ENCODE measurements at regions not wholly inside any gene's neighbourhood (a gene's known extent, or its start where the extent isn't known, plus 50 kb on each side); places are given as distances from the start of the nearest gene placed in this dataset.

DNA sequence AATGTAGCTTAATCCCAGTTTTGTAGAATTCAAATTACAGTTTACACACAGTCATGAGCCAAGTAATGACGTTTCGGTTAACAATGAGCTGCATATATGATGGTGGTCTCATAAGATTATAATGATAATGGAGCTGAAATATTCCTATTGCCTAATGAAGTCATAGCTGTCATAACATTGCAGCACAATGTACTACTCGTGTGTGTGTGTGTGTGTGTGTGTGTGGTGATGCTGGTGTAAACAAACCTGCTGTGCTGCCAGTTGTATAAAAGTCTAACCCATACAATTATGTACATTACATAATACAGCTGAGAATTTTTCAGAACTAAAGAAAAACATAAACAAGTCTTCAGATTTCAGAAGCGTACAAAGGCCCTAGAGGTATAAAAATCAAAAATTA is 66.7 kb upstream of the ARID1B start:
- H3K36me3 ChIP-seq (ENCODE audit: control insufficient read depth in 2 of 2, insufficient read depth in 2 of 2, low read length in 1 of 2), result no peaks in the 10 kb centered on the region
- 98% methylated on average over 4 of the region's 4 CpGs for WGBS
- no peak for DNase-seq (ENCODE audit: low read depth in 6 of 9, low spot score in 9 of 9)

DNA sequence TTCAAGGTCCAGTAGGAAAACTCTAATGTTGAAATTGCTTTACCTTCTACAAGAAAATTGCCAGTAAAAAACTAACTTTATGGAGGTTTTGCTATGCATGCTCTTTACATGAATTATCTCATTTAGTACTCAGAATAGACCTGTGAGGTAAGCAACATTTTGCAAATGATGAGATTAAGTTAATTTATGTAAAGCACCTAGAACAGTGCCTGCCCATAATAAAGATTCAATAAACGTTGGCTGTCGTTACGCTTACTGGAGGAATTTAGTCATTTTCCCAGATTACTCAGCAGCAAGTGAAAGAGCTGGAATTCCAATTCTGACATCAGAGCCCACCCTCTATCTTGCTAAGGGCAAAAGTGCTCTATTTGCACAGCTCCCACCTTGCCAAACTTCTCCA is 69.4 kb upstream of the ARID1B start:
- H3K27me3 ChIP-seq (ENCODE audit: control insufficient read depth in 2 of 2, insufficient read depth in 1 of 2, low read length in 1 of 2), result no peaks in the 10 kb centered on the region
- DNase-seq (ENCODE audit: low read depth in 6 of 9, low spot score in 9 of 9), result no peak
- H3K4me3 ChIP-seq (ENCODE audit: low read length in 2 of 2), result no peak overlapping the region
- H3K36me3 ChIP-seq (ENCODE audit: control insufficient read depth in 2 of 2, insufficient read depth in 2 of 2, low read length in 1 of 2), result no peaks in the 10 kb centered on the region
- no peaks in the 10 kb centered on the region for H3K9me3 ChIP-seq (ENCODE audit: control insufficient read depth in 2 of 2, insufficient read depth in 1 of 2, low read length in 1 of 2)
- 97% methylated on average over 3 of the region's 3 CpGs for WGBS
- H3K4me1 ChIP-seq (ENCODE audit: control insufficient read depth in 2 of 2, insufficient read depth in 2 of 2, low read length in 2 of 2), result no peaks in the 10 kb centered on the region
- no peak overlapping the region for H3K27ac ChIP-seq (ENCODE audit: low read depth in 1 of 2, low read length in 1 of 2)

More for the DNA sequence above, 66.7 kb upstream of the ARID1B start:
- H3K4me1 ChIP-seq (ENCODE audit: control insufficient read depth in 2 of 2, insufficient read depth in 2 of 2, low read length in 2 of 2), result no peaks in the 10 kb centered on the region
- peaks cover 0 to 3% of the 10 kb centered on the region in 2 donors for H3K9me3 ChIP-seq (ENCODE audit: control insufficient read depth in 2 of 2, insufficient read depth in 1 of 2, low read length in 1 of 2)
- H3K4me3 ChIP-seq (ENCODE audit: low read length in 2 of 2), result no peak overlapping the region
- no peak overlapping the region for H3K27ac ChIP-seq (ENCODE audit: low read depth in 1 of 2, low read length in 1 of 2)
- H3K27me3 ChIP-seq (ENCODE audit: control insufficient read depth in 2 of 2, insufficient read depth in 1 of 2, low read length in 1 of 2), result no peaks in the 10 kb centered on the region

DNA sequence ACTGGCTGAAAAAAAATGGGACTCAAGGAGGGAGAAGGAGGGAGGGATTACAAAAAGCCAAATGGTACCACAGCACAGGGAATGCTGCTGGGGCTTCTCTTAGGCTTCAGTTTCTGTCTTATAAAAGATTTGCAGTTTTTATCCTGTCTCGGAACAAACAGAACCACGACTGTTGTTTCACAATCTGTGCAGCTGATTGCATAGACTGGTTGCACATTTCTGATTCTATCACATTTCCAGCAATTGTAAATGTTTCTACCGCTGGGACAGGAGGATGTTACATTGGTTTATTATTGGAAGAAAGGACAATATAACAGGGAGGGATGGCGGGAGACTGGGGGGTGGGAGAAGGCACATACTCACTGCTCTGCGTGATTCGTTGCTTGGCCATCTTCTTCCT is 73.5 kb upstream of the ARID1B start:
- no peaks in the 10 kb centered on the region for H3K27me3 ChIP-seq (ENCODE audit: control insufficient read depth in 2 of 2, insufficient read depth in 1 of 2, low read length in 1 of 2)
- H3K4me3 ChIP-seq (ENCODE audit: low read length in 2 of 2), result no peak overlapping the region
- H3K36me3 ChIP-seq (ENCODE audit: control insufficient read depth in 2 of 2, insufficient read depth in 2 of 2, low read length in 1 of 2), result no peaks in the 10 kb centered on the region
- no peak for DNase-seq (ENCODE audit: low read depth in 6 of 9, low spot score in 9 of 9)
- no peaks in the 10 kb centered on the region for H3K9me3 ChIP-seq (ENCODE audit: control insufficient read depth in 2 of 2, insufficient read depth in 1 of 2, low read length in 1 of 2)
- no peaks in the 10 kb centered on the region for H3K4me1 ChIP-seq (ENCODE audit: control insufficient read depth in 2 of 2, insufficient read depth in 2 of 2, low read length in 2 of 2)
- WGBS, result 94% methylated on average over 6 of the region's 6 CpGs
- H3K27ac ChIP-seq (ENCODE audit: low read depth in 1 of 2, low read length in 1 of 2), result no peak overlapping the region

DNA sequence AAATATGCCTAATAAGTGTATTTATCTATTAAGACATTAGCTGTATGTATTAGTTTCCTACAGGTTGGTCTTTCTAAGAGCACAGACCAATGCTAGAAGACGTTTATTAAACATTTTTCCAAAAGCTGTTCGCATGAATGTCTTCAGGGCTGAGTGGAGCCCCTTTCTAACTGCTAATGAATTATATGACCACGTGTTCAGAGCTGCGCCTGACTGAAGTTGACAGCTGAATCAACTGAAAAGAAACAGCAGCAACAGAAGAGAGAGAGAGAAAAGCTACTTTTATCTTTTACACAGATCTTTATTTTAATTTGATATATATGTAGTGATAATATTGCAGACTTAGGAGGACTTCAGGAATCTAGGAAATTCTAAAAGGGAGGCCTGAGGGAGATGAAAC is 75.2 kb upstream of the ARID1B start:
- H3K27me3 ChIP-seq (ENCODE audit: control insufficient read depth in 2 of 2, insufficient read depth in 1 of 2, low read length in 1 of 2), result no peaks in the 10 kb centered on the region
- no peak overlapping the region for H3K4me3 ChIP-seq (ENCODE audit: low read length in 2 of 2)
- DNase-seq (ENCODE audit: low read depth in 6 of 9, low spot score in 9 of 9), result no peak
- WGBS, result 89% methylated on average over 4 of the region's 4 CpGs
- H3K27ac ChIP-seq (ENCODE audit: low read depth in 1 of 2, low read length in 1 of 2), result no peak overlapping the region
- H3K9me3 ChIP-seq (ENCODE audit: control insufficient read depth in 2 of 2, insufficient read depth in 1 of 2, low read length in 1 of 2), result no peaks in the 10 kb centered on the region
- H3K4me1 ChIP-seq (ENCODE audit: control insufficient read depth in 2 of 2, insufficient read depth in 2 of 2, low read length in 2 of 2), result peaks cover 7 to 12% of the 10 kb centered on the region in 2 donors
- no peaks in the 10 kb centered on the region for H3K36me3 ChIP-seq (ENCODE audit: control insufficient read depth in 2 of 2, insufficient read depth in 2 of 2, low read length in 1 of 2)

DNA sequence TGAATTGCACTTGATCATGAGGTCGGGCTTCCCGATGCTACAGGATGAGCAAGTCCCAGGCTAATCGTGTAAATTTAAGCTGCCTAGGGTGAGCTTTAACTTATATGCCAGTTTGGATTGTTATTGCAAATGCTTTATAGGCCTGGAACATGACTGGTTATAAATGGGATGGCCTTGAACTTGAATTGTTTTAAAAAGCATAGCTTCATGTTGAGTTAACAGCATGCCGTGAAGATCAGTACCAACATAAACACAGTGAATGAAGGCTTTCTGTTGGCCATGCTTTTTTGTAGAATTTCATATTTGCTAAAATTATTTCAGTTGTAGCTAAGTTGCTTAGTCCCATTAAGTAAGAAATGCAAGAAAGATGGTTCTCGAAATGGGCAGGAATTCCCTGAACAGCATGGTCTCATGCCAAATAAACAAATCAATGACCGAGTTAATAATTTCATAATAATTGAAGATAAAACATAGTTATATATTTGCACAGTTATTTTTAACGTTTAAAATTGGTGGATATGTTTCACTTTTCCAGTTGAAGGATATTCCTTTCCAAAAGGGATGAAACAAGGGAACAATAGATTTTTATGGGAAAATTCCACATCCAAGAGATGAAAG is 76.6 kb upstream of the ARID1B start:
- H3K4me3 ChIP-seq (ENCODE audit: low read length in 2 of 2), result no peak overlapping the region
- 96% methylated on average over 7 of the region's 7 CpGs for WGBS
- H3K36me3 ChIP-seq (ENCODE audit: control insufficient read depth in 2 of 2, insufficient read depth in 2 of 2, low read length in 1 of 2), result no peaks in the 10 kb centered on the region
- peaks cover 7 to 14% of the 10 kb centered on the region in 2 donors for H3K4me1 ChIP-seq (ENCODE audit: control insufficient read depth in 2 of 2, insufficient read depth in 2 of 2, low read length in 2 of 2)
- no peak overlapping the region for H3K27ac ChIP-seq (ENCODE audit: low read depth in 1 of 2, low read length in 1 of 2)
- H3K27me3 ChIP-seq (ENCODE audit: control insufficient read depth in 2 of 2, insufficient read depth in 1 of 2, low read length in 1 of 2), result no peaks in the 10 kb centered on the region
- H3K9me3 ChIP-seq (ENCODE audit: control insufficient read depth in 2 of 2, insufficient read depth in 1 of 2, low read length in 1 of 2), result no peaks in the 10 kb centered on the region
- no peak for DNase-seq (ENCODE audit: low read depth in 6 of 9, low spot score in 9 of 9)

DNA sequence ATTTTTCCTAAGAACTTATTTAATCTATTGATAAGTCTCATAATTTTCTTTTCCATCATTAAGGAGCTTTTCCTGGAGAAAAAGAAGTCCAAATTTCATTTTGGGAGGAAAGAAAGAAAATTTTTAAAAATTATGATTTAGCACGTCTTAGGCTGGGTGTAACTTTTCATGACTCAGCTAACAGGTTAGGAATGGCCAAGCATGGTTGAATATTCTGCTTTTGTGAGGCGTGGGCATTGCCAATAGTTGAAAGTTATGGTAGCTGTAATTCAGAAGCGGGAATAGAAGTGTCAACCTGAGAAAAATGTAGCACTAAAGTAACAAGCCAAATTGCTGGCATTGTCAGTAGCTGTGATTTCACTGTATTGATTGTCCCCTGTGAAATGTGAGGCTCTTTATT is 77.2 kb upstream of the ARID1B start:
- no peak overlapping the region for H3K4me3 ChIP-seq (ENCODE audit: low read length in 2 of 2)
- H3K4me1 ChIP-seq (ENCODE audit: control insufficient read depth in 2 of 2, insufficient read depth in 2 of 2, low read length in 2 of 2), result peaks cover 7 to 14% of the 10 kb centered on the region in 2 donors
- DNase-seq (ENCODE audit: low read depth in 6 of 9, low spot score in 9 of 9), result no peak
- H3K9me3 ChIP-seq (ENCODE audit: control insufficient read depth in 2 of 2, insufficient read depth in 1 of 2, low read length in 1 of 2), result no peaks in the 10 kb centered on the region
- no peaks in the 10 kb centered on the region for H3K36me3 ChIP-seq (ENCODE audit: control insufficient read depth in 2 of 2, insufficient read depth in 2 of 2, low read length in 1 of 2)
- 98% methylated on average over 3 of the region's 3 CpGs for WGBS
- H3K27me3 ChIP-seq (ENCODE audit: control insufficient read depth in 2 of 2, insufficient read depth in 1 of 2, low read length in 1 of 2), result no peaks in the 10 kb centered on the region
- H3K27ac ChIP-seq (ENCODE audit: low read depth in 1 of 2, low read length in 1 of 2), result no peak overlapping the region

DNA sequence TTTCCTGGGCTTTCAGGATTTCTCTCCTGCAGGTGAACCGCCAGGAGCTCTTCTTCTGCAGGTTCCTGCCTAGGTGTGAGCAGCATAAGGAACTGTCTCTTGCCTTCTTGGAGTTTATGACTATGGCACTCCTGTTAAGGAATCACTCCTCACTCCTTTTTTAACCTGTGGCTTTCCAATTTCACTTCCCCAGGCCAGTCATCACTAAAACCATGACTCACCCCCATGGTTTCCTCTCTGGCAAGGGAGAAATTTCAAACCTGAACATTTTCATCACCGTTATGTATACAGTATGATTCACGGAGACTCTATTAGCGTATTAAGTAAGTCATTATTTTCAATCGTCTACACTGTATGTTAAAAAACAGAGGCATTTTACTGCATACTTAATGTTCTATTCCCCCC is 78.2 kb upstream of the ARID1B start:
- no peaks in the 10 kb centered on the region for H3K36me3 ChIP-seq (ENCODE audit: control insufficient read depth in 2 of 2, insufficient read depth in 2 of 2, low read length in 1 of 2)
- no peaks in the 10 kb centered on the region for H3K9me3 ChIP-seq (ENCODE audit: control insufficient read depth in 2 of 2, insufficient read depth in 1 of 2, low read length in 1 of 2)
- no peak for DNase-seq (ENCODE audit: low read depth in 6 of 9, low spot score in 9 of 9)
- H3K27me3 ChIP-seq (ENCODE audit: control insufficient read depth in 2 of 2, insufficient read depth in 1 of 2, low read length in 1 of 2), result no peaks in the 10 kb centered on the region
- WGBS, result 93% methylated on average over 5 of the region's 5 CpGs
- H3K4me3 ChIP-seq (ENCODE audit: low read length in 2 of 2), result no peak overlapping the region
- H3K27ac ChIP-seq (ENCODE audit: low read depth in 1 of 2, low read length in 1 of 2), result no peak overlapping the region
- H3K4me1 ChIP-seq (ENCODE audit: control insufficient read depth in 2 of 2, insufficient read depth in 2 of 2, low read length in 2 of 2), result peaks cover 7 to 14% of the 10 kb centered on the region in 2 donors

DNA sequence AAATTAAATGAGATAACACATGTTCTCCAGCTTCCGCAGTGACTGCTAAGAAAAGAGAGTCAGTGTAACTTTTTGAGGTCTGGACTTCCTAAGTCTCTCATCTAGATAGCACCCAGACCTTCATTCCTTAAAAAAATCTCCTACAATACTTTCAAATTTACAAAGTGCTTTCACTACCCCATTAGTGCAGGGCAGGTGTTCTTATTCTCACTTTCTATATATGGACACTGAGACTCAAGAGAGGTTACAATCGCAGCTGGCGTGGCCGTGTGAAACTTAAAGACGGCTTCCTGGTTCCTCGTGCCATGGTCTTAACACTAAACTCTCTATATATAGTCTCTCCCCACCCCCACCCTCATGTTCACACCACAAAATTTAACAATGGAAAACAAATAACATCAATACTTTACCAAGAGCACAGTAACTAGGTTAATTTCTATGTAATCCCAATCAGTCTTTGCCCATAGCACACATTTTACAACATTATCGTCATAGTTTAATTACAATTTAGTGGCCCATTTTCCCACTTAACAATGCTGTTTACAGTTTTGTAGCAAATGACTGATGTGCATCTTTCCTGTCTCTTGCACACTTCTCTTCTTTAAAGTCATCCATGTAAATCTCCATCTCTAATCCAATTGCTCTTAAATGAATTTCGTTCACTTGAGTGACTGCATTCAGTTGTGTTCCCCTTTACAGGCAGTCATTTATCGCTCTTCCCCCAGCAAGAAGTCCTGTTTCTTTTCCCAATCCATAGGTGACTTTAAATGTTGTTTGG is 78.8 kb upstream of the ARID1B start:
- Histone ChIP-seq H3K4me3 (ENCODE audit: low read length in 2 of 2) (no peak overlapping the region), H3K36me3 (ENCODE audit: control insufficient read depth in 2 of 2, insufficient read depth in 2 of 2, low read length in 1 of 2) (no peaks in the 10 kb centered on the region), H3K4me1 (ENCODE audit: control insufficient read depth in 2 of 2, insufficient read depth in 2 of 2, low read length in 2 of 2) (peaks cover 7 to 14% of the 10 kb centered on the region in 2 donors), H3K27me3 (ENCODE audit: control insufficient read depth in 2 of 2, insufficient read depth in 1 of 2, low read length in 1 of 2) (no peaks in the 10 kb centered on the region), H3K9me3 (ENCODE audit: control insufficient read depth in 2 of 2, insufficient read depth in 1 of 2, low read length in 1 of 2) (no peaks in the 10 kb centered on the region), H3K27ac (ENCODE audit: low read depth in 1 of 2, low read length in 1 of 2) (no peak overlapping the region)
- DNase-seq (ENCODE audit: low read depth in 6 of 9, low spot score in 9 of 9), result peak in 2 of 9 donors; percentile 22 to 63
- WGBS, result 48% methylated on average over 9 of the region's 9 CpGs

DNA sequence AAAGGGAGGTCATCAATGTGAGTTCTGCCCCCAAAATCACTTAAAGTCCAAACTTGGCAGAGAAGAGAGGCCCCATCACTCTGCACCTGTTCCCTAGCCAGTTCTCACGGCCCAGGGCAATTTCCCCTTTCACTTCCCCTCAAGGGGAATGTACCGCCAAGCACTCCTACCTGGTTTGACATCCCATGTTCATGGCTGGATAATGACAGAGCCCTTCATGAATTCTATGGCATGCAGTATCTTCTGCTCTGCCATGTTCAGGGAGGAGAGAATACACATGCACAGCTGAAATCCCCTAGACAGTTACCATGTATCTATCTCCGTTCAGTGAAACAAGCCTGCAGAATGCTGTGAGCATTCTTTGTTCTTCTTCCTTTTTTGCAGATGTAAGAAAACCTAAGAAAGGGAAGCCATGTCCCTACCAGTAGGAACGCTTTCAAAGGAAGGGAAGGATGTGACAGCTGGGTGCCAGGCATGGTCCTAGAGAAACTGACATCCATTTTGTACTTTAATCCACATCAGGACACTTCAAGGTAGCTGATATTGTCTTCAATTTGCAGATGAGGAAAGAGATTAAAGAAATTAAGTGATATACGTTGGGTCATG is 79.8 kb upstream of the ARID1B start:
- H3K27ac ChIP-seq (ENCODE audit: low read depth in 1 of 2, low read length in 1 of 2), result no peak overlapping the region
- WGBS, result 53% methylated on average over 5 of the region's 5 CpGs

More for the DNA sequence above, 79.8 kb upstream of the ARID1B start:
- DNase-seq (ENCODE audit: low read depth in 6 of 9, low spot score in 9 of 9), result no peak
- Histone ChIP-seq H3K4me1 (ENCODE audit: control insufficient read depth in 2 of 2, insufficient read depth in 2 of 2, low read length in 2 of 2) (peaks cover 7 to 14% of the 10 kb centered on the region in 2 donors), H3K27me3 (ENCODE audit: control insufficient read depth in 2 of 2, insufficient read depth in 1 of 2, low read length in 1 of 2) (no peaks in the 10 kb centered on the region), H3K4me3 (ENCODE audit: low read length in 2 of 2) (no peak overlapping the region), H3K9me3 (ENCODE audit: control insufficient read depth in 2 of 2, insufficient read depth in 1 of 2, low read length in 1 of 2) (no peaks in the 10 kb centered on the region), H3K36me3 (ENCODE audit: control insufficient read depth in 2 of 2, insufficient read depth in 2 of 2, low read length in 1 of 2) (no peaks in the 10 kb centered on the region)
